Osteoblast (primary cell): ENCODE measurements at regions not wholly inside any gene's neighbourhood (a gene's known extent, or its start where the extent isn't known, plus 50 kb on each side); places are given as distances from the start of the nearest gene placed in this dataset.
"Not testable (repeated sequence)": the region's sequence is repeated elsewhere in the genome, so short reads cannot be mapped to it uniquely, and the experiment has no call there.

Source experiments
- DNase-seq: peaks from one replicate; pipeline ENCODE4 v3.0.0; 2011; ENCODE audit warnings: low spot score, mixed read lengths; ENCODE audit not compliant: insufficient read length; ENCODE audit errors: missing footprints
- H2AFZ ChIP-seq: 2 replicates; pipeline ENCODE4 v1.6.0; 2011; ENCODE audit warnings: mild to moderate bottlenecking, low read length
- H3K27ac ChIP-seq: 2 replicates; pipeline ENCODE4 v1.5.1; 2011; ENCODE audit warnings: mild to moderate bottlenecking, low read depth, low read length, moderate library complexity
- H3K27me3 ChIP-seq: 2 replicates; pipeline ENCODE4 v1.6.0; 2012; ENCODE audit warnings: mild to moderate bottlenecking, control low read depth, inconsistent platforms, low read length, moderate library complexity; ENCODE audit not compliant: insufficient read depth
- H3K36me3 ChIP-seq: 2 replicates; pipeline ENCODE4 v1.5.1; 2011; ENCODE audit warnings: mild to moderate bottlenecking, low read length, control low read depth, moderate library complexity; ENCODE audit not compliant: insufficient read depth
- H3K4me1 ChIP-seq: 2 replicates; pipeline ENCODE4 v1.5.1; 2011; ENCODE audit warnings: mild to moderate bottlenecking, low read length, control low read depth, moderate library complexity; ENCODE audit not compliant: insufficient read depth
- H3K4me2 ChIP-seq: 2 replicates; pipeline ENCODE4 v1.6.0; 2011; ENCODE audit warnings: mild to moderate bottlenecking, low read length; ENCODE audit not compliant: insufficient read depth
- H3K4me3 ChIP-seq: fragments of 200-600 bp; sonication (generic); 3 replicates; pipeline ENCODE4 v1.5.1; 2012; ENCODE audit warnings: mild to moderate bottlenecking, low read length, inconsistent platforms; ENCODE audit not compliant: insufficient read depth
- H3K79me2 ChIP-seq: 2 replicates; pipeline ENCODE4 v1.6.0; 2012; ENCODE audit warnings: mild to moderate bottlenecking, low read length, control low read depth, inconsistent platforms; ENCODE audit not compliant: insufficient read depth
- H3K9me3 ChIP-seq: 2 replicates; pipeline ENCODE4 v1.5.1; 2011; ENCODE audit warnings: low read depth, low read length, control low read depth
- H4K20me1 ChIP-seq: 2 replicates; pipeline ENCODE4 v1.6.0; 2012; ENCODE audit warnings: mild to moderate bottlenecking, low read length, control low read depth; ENCODE audit not compliant: insufficient read depth
- TF ChIP-seq, protein P1 (sequence below): IDR thresholded peaks from 2 replicates; pipeline ENCODE4 v1.5.1; 2011; ENCODE audit warnings: mild to moderate bottlenecking, low read depth, low read length, moderate library complexity; ENCODE audit errors: extremely low read depth

GRCh38 chr7:12016439-12016838, 184.4 kb upstream of the THSD7A start:
- H3K4me3 ChIP-seq, result no peak overlapping the region
- H2AFZ ChIP-seq, result no peak overlapping the region
- TF ChIP-seq, protein P1, sequence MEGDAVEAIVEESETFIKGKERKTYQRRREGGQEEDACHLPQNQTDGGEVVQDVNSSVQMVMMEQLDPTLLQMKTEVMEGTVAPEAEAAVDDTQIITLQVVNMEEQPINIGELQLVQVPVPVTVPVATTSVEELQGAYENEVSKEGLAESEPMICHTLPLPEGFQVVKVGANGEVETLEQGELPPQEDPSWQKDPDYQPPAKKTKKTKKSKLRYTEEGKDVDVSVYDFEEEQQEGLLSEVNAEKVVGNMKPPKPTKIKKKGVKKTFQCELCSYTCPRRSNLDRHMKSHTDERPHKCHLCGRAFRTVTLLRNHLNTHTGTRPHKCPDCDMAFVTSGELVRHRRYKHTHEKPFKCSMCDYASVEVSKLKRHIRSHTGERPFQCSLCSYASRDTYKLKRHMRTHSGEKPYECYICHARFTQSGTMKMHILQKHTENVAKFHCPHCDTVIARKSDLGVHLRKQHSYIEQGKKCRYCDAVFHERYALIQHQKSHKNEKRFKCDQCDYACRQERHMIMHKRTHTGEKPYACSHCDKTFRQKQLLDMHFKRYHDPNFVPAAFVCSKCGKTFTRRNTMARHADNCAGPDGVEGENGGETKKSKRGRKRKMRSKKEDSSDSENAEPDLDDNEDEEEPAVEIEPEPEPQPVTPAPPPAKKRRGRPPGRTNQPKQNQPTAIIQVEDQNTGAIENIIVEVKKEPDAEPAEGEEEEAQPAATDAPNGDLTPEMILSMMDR, result no peak
- H4K20me1 ChIP-seq, result no peaks in the 10 kb centered on the region
- H3K36me3 ChIP-seq, result no peaks in the 10 kb centered on the region
- no peak overlapping the region for H3K27ac ChIP-seq
- no peaks in the 10 kb centered on the region for H3K79me2 ChIP-seq
- no peaks in the 10 kb centered on the region for H3K9me3 ChIP-seq
- DNase-seq, result no peak
- H3K4me2 ChIP-seq, result no peak overlapping the region
- H3K27me3 ChIP-seq, result no peaks in the 10 kb centered on the region
- H3K4me1 ChIP-seq, result no peaks in the 10 kb centered on the region

DNA sequence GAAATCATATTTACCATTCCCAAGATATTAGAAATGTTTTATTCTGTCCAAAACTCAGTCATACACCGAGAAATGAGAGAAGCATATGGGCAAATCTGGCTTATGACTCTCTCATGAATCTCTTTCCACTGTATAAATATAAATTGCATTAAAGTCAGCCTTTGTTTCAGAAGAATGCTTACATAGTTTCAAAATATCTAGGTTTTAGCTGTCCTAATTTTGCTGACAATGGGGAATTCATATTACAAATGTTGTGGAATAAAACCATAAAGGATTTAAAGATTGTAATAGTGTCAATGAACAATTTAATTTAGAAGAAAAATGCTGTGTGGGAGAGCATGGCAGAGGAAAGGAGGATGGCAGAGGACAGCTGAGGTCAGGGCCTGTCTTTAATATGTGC, 185.0 kb upstream of the THSD7A start:
- no peaks in the 10 kb centered on the region for H3K9me3 ChIP-seq
- no peak overlapping the region for H3K27ac ChIP-seq
- no peak overlapping the region for H2AFZ ChIP-seq
- H3K27me3 ChIP-seq, result no peaks in the 10 kb centered on the region
- no peaks in the 10 kb centered on the region for H3K36me3 ChIP-seq
- H3K79me2 ChIP-seq, result no peaks in the 10 kb centered on the region
- H3K4me1 ChIP-seq, result no peaks in the 10 kb centered on the region
- DNase-seq, result no peak
- TF ChIP-seq, protein P1, result no peak
- H3K4me2 ChIP-seq, result no peak overlapping the region
- no peak overlapping the region for H3K4me3 ChIP-seq
- no peaks in the 10 kb centered on the region for H4K20me1 ChIP-seq

DNA sequence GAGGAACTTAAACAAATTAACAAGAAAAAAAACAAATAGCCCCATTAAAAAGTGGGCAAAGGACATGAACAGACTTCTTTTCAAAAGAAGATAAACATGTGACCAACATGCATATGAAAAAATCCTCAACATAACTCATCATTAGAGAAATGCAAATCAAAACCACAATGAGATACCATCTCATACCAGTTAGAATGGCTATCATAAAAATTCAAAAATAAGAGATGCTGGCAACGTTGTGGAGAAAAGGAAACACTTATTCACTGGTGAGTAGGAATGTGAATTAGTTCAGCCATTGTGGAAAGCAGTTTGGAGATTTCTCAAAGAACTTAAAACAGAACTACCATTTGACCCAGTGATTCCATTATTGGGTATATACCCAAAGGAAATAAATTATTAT, 189.1 kb upstream of the TMEM106B start:
- not testable (repeated sequence) for H3K9me3 ChIP-seq, H3K79me2 ChIP-seq, H3K4me2 ChIP-seq, DNase-seq, H4K20me1 ChIP-seq, H3K27me3 ChIP-seq, H3K27ac ChIP-seq, H3K4me3 ChIP-seq, H2AFZ ChIP-seq, H3K36me3 ChIP-seq, H3K4me1 ChIP-seq

DNA sequence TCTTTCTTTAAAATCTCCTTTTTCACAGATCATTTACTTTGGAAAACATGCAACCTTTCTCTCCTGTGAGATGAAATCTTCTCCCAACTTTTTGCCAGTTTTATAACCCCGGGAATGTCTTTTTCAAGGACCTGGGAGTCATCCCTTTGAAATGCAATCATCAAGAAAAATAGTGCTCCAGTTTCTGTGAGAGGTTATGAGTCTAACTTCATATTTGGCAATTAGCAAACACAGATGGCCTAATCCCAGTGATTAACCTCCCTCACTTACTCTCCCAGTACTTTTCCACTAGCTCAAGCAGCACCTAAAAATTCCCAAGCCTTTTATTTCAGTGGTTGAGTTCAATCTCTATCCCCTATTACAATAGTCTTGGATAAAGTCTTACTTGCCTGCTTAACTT, 185.8 kb upstream of the TMEM106B start:
- TF ChIP-seq, protein P1, result no peak
- Histone ChIP-seq H3K36me3 (no peaks in the 10 kb centered on the region), H4K20me1 (no peaks in the 10 kb centered on the region), H3K4me2 (no peak overlapping the region), H3K4me3 (no peak overlapping the region), H3K27ac (no peak overlapping the region), H2AFZ (no peak overlapping the region), H3K79me2 (no peaks in the 10 kb centered on the region), H3K27me3 (no peaks in the 10 kb centered on the region), H3K9me3 (no peaks in the 10 kb centered on the region), H3K4me1 (peaks cover 2% of the 10 kb centered on the region)
- DNase-seq, result no peak

DNA sequence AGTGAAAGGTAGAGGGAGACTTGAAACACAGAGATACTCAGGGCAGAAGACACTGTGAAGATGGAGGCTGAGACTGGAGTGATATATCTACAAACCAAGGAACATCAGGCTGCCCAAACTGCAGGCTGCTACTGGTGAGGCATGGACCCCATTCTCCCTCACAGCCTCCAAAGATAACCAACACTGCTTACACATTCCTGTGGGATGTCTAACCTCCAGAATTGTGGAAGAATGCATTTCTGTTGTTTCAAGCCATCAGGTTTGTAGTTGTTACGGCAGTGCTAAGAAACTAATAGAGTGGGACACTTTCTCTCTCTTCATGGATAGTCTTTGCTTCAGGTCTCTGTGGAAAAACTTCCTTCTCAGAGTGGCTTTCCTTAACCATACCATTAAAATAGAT, 182.6 kb upstream of the TMEM106B start:
- Histone ChIP-seq H3K4me3 (no peak overlapping the region), H3K27me3 (no peaks in the 10 kb centered on the region), H3K36me3 (no peaks in the 10 kb centered on the region), H4K20me1 (no peaks in the 10 kb centered on the region), H3K9me3 (no peaks in the 10 kb centered on the region), H3K4me1 (peaks cover 5% of the 10 kb centered on the region), H3K27ac (no peak overlapping the region), H2AFZ (no peak overlapping the region), H3K4me2 (no peak overlapping the region), H3K79me2 (no peaks in the 10 kb centered on the region)
- no peak for DNase-seq
- TF ChIP-seq, protein P1, result no peak
